ENCODE measurements at regions not wholly inside any gene's neighbourhood (a gene's known extent, or its start where the extent isn't known, plus 50 kb on each side); places are given as distances from the start of the nearest gene placed in this dataset.

GRCh38 chr7:115825456-115826115, 205.0 kb downstream of the TFEC start:
- intact Hi-C loops (cut with DNase I) = no loop called here
- no peak for DNase-seq (ENCODE audit: extremely low spot score)
- Histone ChIP-seq H3K4me3 (no peak overlapping the region), H3K36me3 (no peaks in the 10 kb centered on the region), H3K27me3 (no peaks in the 10 kb centered on the region), H3K9me3 (no peaks in the 10 kb centered on the region), H3K27ac (replicated peaks in 1 of 4) (no peak overlapping the region), H3K4me1 (peaks cover 0 to 10% (median 3%) of the 10 kb centered on the region in 4 donors)
- TF ChIP-seq CTCF (IDR thresholded peaks at IDR 0.05) (no peak), EP300 (IDR thresholded peaks at IDR 0.05) (no peak), POLR2A (IDR thresholded peaks at IDR 0.05; ENCODE audit: low read depth) (no peak), POLR2AphosphoS5 (IDR thresholded peaks at IDR 0.05) (no peak)
- 59% methylated on average over 2 of the region's 2 CpGs for WGBS

GRCh38 chr7:115822801-115823200, 207.8 kb downstream of the TFEC start:
- no peak for TF ChIP-seq CTCF (IDR thresholded peaks at IDR 0.05)
- no peak for TF ChIP-seq POLR2A (IDR thresholded peaks at IDR 0.05; ENCODE audit: low read depth)
- TF ChIP-seq POLR2AphosphoS5 (IDR thresholded peaks at IDR 0.05) = no peak
- TF ChIP-seq EP300 (IDR thresholded peaks at IDR 0.05) = no peak
- Histone ChIP-seq H3K27me3 (no peaks in the 10 kb centered on the region), H3K9me3 (no peaks in the 10 kb centered on the region), H3K27ac (replicated peaks in 1 of 4) (no peak overlapping the region), H3K36me3 (no peaks in the 10 kb centered on the region), H3K4me3 (no peak overlapping the region), H3K4me1 (peaks cover 0 to 10% (median 3%) of the 10 kb centered on the region in 4 donors)
- DNase-seq (ENCODE audit: extremely low spot score) = no peak
- intact Hi-C loops (cut with DNase I) = no loop called here
- 89% methylated on average over 2 of the region's 2 CpGs for WGBS

- no peak for DNase-seq (ENCODE audit: extremely low spot score)
- intact Hi-C loops (cut with DNase I) = no loop called here
- 86% methylated on average over 1 of the region's 1 CpG for WGBS
- Histone ChIP-seq H3K4me1 (peaks cover 0 to 7% (median 1%) of the 10 kb centered on the region in 4 donors), H3K9me3 (no peaks in the 10 kb centered on the region), H3K4me3 (no peak overlapping the region), H3K36me3 (no peaks in the 10 kb centered on the region), H3K27ac (replicated peaks in 1 of 4) (no peak overlapping the region), H3K27me3 (no peaks in the 10 kb centered on the region)
- TF ChIP-seq EP300 (IDR thresholded peaks at IDR 0.05) (no peak), POLR2A (IDR thresholded peaks at IDR 0.05; ENCODE audit: low read depth) (no peak), POLR2AphosphoS5 (IDR thresholded peaks at IDR 0.05) (no peak), CTCF (IDR thresholded peaks at IDR 0.05) (no peak)
These were observed 208.2 kb downstream of the TFEC start for GRCh38 chr7:115822380-115822779.

- TF ChIP-seq POLR2AphosphoS5 (IDR thresholded peaks at IDR 0.05) (no peak), POLR2A (IDR thresholded peaks at IDR 0.05; ENCODE audit: low read depth) (no peak), EP300 (IDR thresholded peaks at IDR 0.05) (no peak), CTCF (IDR thresholded peaks at IDR 0.05) (no peak)
- Histone ChIP-seq H3K4me1 (no peaks in the 10 kb centered on the region), H3K4me3 (no peak overlapping the region), H3K27ac (replicated peaks in 1 of 4) (no peak overlapping the region), H3K9me3 (no peaks in the 10 kb centered on the region), H3K36me3 (no peaks in the 10 kb centered on the region), H3K27me3 (no peaks in the 10 kb centered on the region)
- no peak for DNase-seq (ENCODE audit: extremely low spot score)
- intact Hi-C loops (cut with DNase I) = no loop called here
- 81% methylated on average over 4 of the region's 4 CpGs for WGBS
These were observed 214.1 kb downstream of the TFEC start for GRCh38 chr7:115816318-115816974.
